Parathyroid adenoma (tissue), 2 donors: ENCODE measurements at regions not wholly inside any gene's neighbourhood (a gene's known extent, or its start where the extent isn't known, plus 50 kb on each side); places are given as distances from the start of the nearest gene placed in this dataset.

Experiments used
- H2AFZ ChIP-seq: fragments of 300-600 bp; sonication (generic); one replicate; pipeline ENCODE4 v1.7.0; 2017; ENCODE audit warnings: antibody characterized with exemption, mild to moderate bottlenecking
- H3K27ac ChIP-seq: fragments of 300-600 bp; sonication (generic); one replicate; pipeline ENCODE4 v1.7.0; 2017
- H3K27me3 ChIP-seq: fragments of 300-600 bp; sonication (generic); one replicate; pipeline ENCODE4 v1.7.0; 2017; ENCODE audit warnings: low read length; ENCODE audit not compliant: control insufficient read depth, insufficient read depth
- H3K36me3 ChIP-seq: fragments of 300-600 bp; sonication (generic); one replicate; pipeline ENCODE4 v1.7.0; 2017; ENCODE audit warnings: low read length; ENCODE audit not compliant: control insufficient read depth, insufficient read depth
- H3K4me1 ChIP-seq: fragments of 300-600 bp; sonication (generic); one replicate; pipeline ENCODE4 v1.7.0; 2017; ENCODE audit warnings: control low read depth
- H3K4me2 ChIP-seq: fragments of 300-600 bp; sonication (generic); one replicate; pipeline ENCODE4 v1.7.0; 2017; ENCODE audit warnings: low read length
- H3K4me3 ChIP-seq: fragments of 300-600 bp; sonication (generic); one replicate; pipeline ENCODE4 v1.7.0; 2017; ENCODE audit warnings: low read depth, low read length
- H3K79me2 ChIP-seq: fragments of 300-600 bp; sonication (generic); one replicate; pipeline ENCODE4 v1.7.0; 2017; ENCODE audit warnings: control low read depth
- H3K9ac ChIP-seq: fragments of 300-600 bp; sonication (generic); one replicate; pipeline ENCODE4 v1.7.0; 2017; ENCODE audit warnings: mild to moderate bottlenecking
- H3K9me3 ChIP-seq: fragments of 300-600 bp; sonication (generic); one replicate; pipeline ENCODE4 v1.7.0; 2017; ENCODE audit warnings: low read length; ENCODE audit not compliant: control insufficient read depth
- CTCF ChIP-seq: fragments of 300-600 bp; sonication (generic); IDR thresholded peaks from one replicate; pipeline ENCODE4 v1.7.0; 2017; ENCODE audit warnings: antibody characterized with exemption, mild to moderate bottlenecking
- donor health status: primary hyperparathyroidism.

GRCh38 chr1:29876441-29876840 lies 640.1 kb downstream of the PTPRU start:
- Histone ChIP-seq H3K9ac (no peak overlapping the region), H3K36me3 (no peaks in the 10 kb centered on the region), H3K27me3 (no peaks in the 10 kb centered on the region), H3K9me3 (no peaks in the 10 kb centered on the region), H3K4me3 (no peak overlapping the region), H3K79me2 (no peaks in the 10 kb centered on the region), H3K27ac (no peak overlapping the region), H3K4me2 (no peak overlapping the region), H2AFZ (no peak overlapping the region), H3K4me1 (no peaks in the 10 kb centered on the region)
- TF ChIP-seq CTCF: no peak

- no peaks in the 10 kb centered on the region for H3K36me3 ChIP-seq
- no peaks in the 10 kb centered on the region for H3K9me3 ChIP-seq
- no peaks in the 10 kb centered on the region for H3K79me2 ChIP-seq
- TF ChIP-seq CTCF: no peak
- H3K27ac ChIP-seq: no peak overlapping the region
- no peaks in the 10 kb centered on the region for H3K27me3 ChIP-seq
- no peak overlapping the region for H2AFZ ChIP-seq
- no peak overlapping the region for H3K9ac ChIP-seq
- H3K4me1 ChIP-seq: no peaks in the 10 kb centered on the region
- H3K4me2 ChIP-seq: no peak overlapping the region
- no peak overlapping the region for H3K4me3 ChIP-seq
Observed at GRCh38 chr1:29875557-29876028, 639.3 kb downstream of the PTPRU start.

- Histone ChIP-seq H3K4me1 (peaks cover 3% of the 10 kb centered on the region), H3K36me3 (no peaks in the 10 kb centered on the region), H3K79me2 (no peaks in the 10 kb centered on the region), H3K27me3 (no peaks in the 10 kb centered on the region), H3K4me2 (no peak overlapping the region), H3K27ac (no peak overlapping the region), H2AFZ (no peak overlapping the region), H3K4me3 (no peak overlapping the region), H3K9ac (no peak overlapping the region), H3K9me3 (no peaks in the 10 kb centered on the region)
- TF ChIP-seq CTCF: no peak
Observed at GRCh38 chr1:29870621-29871020, 634.3 kb downstream of the PTPRU start.

GRCh38 chr1:29869802-29870201 lies 633.5 kb downstream of the PTPRU start:
- Histone ChIP-seq H3K4me2 (no peak overlapping the region), H3K79me2 (no peaks in the 10 kb centered on the region), H3K4me3 (no peak overlapping the region), H3K27ac (no peak overlapping the region), H3K36me3 (no peaks in the 10 kb centered on the region), H2AFZ (no peak overlapping the region), H3K27me3 (no peaks in the 10 kb centered on the region), H3K9ac (no peak overlapping the region), H3K9me3 (no peaks in the 10 kb centered on the region), H3K4me1 (peaks cover 3% of the 10 kb centered on the region)
- TF ChIP-seq CTCF: no peak

GRCh38 chr1:29868944-29869343 lies 632.6 kb downstream of the PTPRU start:
- no peak for TF ChIP-seq CTCF
- no peaks in the 10 kb centered on the region for H3K27me3 ChIP-seq
- H3K4me2 ChIP-seq: no peak overlapping the region
- no peaks in the 10 kb centered on the region for H3K36me3 ChIP-seq
- H3K9me3 ChIP-seq: no peaks in the 10 kb centered on the region
- H3K4me3 ChIP-seq: no peak overlapping the region
- no peak overlapping the region for H3K27ac ChIP-seq
- no peak overlapping the region for H2AFZ ChIP-seq
- H3K79me2 ChIP-seq: no peaks in the 10 kb centered on the region
- peaks cover 3% of the 10 kb centered on the region for H3K4me1 ChIP-seq
- H3K9ac ChIP-seq: no peak overlapping the region
